Activated B cell treated with CpG ODN at 0.5 μM for 24 hours (primary cell): ENCODE measurements at regions not wholly inside any gene's neighbourhood (a gene's known extent, or its start where the extent isn't known, plus 50 kb on each side); places are given as distances from the start of the nearest gene placed in this dataset.

ENCODE experiments used
- ATAC-seq: fragments of 200-7000 bp; cut with Tn5 transposase; one replicate; pipeline ENCODE4 v1.10.0; 2021; ENCODE audit warnings: low read depth, mild to moderate bottlenecking, moderate library complexity
- CTCF ChIA-PET: fragments of 350-600 bp; sonication (Branson Sonifier 250); formaldehyde crosslinking; loops from one replicate; lab custom pipeline; 2021; ENCODE audit warnings: antibody characterized with exemption; lab: Charles Lee
- POLR2A ChIA-PET: fragments of 350-600 bp; sonication (Branson Sonifier 250); formaldehyde crosslinking; loops from one replicate; lab custom pipeline; 2021; ENCODE audit warnings: antibody characterized with exemption; lab: Charles Lee
- DNase-seq: peaks from one replicate; pipeline ENCODE4 v3.0.0; 2022
- H3K27ac Mint-ChIP-seq: one replicate; pipeline ENCODE4 v1.8.0; 2020; ENCODE audit warnings: mixed read lengths
- H3K27me3 Mint-ChIP-seq: one replicate; pipeline ENCODE4 v1.8.0; 2021; ENCODE audit warnings: mixed read lengths
- H3K36me3 Mint-ChIP-seq: one replicate; pipeline ENCODE4 v1.8.0; 2021; ENCODE audit warnings: low read depth, mixed read lengths
- H3K4me1 Mint-ChIP-seq: one replicate; pipeline ENCODE4 v1.8.0; 2021; ENCODE audit warnings: mixed read lengths
- H3K4me3 Mint-ChIP-seq: one replicate; pipeline ENCODE4 v1.8.0; 2020; ENCODE audit warnings: mild to moderate bottlenecking, mixed read lengths
- H3K9me3 Mint-ChIP-seq: one replicate; pipeline ENCODE4 v1.8.0; 2020; ENCODE audit warnings: mixed read lengths
- intact Hi-C: fragments of 100-400 bp; cut with micrococcal nuclease; formaldehyde crosslinking; loops from one replicate; pipeline ENCODE4 v1.15.1; 2024
- TF ChIP-seq, protein P1 (sequence below): fragments of 200-600 bp; IDR thresholded peaks from one replicate; pipeline ENCODE4 v1.8.0; 2022; ENCODE audit warnings: antibody characterized with exemption, mild to moderate bottlenecking

DNA sequence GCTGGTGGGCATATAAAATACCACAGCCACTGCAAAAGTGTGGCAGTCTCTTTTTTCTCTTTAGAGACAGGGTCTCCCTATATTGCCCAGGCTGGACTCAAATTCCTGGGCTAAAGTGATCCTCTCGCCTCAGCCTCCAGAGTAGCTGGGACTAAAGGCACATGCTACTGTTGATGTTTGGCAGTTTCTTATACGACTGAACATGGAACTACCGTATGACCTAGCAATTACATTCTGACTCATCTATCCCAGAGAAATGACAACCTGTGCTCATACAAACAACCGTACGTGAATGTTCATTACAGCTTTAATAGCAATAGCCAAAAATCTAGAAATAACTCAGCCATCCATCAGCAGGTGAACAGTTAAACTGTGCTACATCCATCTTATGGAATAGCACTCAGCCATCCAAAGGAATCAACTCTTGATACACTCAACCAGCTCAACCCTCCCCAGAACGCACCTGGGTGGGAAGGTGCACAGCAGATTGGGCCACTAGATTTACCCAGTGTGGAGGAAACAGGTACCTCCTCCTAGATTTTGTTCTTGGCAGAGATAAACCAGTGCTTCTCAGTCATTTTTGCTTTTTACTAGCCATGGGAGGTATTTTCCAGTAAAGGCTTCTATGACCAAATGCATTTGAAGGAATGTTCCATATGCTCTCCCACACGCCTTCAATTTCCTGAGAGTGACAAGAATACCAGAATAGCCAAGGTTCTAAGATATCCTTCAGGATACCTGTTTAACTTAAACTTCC lies 130.5 kb downstream of the MED15 start:
- ChIA-PET CTCF (no interaction called here), POLR2A (no interaction called here)
- intact Hi-C loops: no loop called here
- no peak for DNase-seq
- H3K27ac Mint-ChIP-seq: no peak overlapping the region
- H3K4me1 Mint-ChIP-seq: no peaks in the 10 kb centered on the region
- TF ChIP-seq, protein P1, sequence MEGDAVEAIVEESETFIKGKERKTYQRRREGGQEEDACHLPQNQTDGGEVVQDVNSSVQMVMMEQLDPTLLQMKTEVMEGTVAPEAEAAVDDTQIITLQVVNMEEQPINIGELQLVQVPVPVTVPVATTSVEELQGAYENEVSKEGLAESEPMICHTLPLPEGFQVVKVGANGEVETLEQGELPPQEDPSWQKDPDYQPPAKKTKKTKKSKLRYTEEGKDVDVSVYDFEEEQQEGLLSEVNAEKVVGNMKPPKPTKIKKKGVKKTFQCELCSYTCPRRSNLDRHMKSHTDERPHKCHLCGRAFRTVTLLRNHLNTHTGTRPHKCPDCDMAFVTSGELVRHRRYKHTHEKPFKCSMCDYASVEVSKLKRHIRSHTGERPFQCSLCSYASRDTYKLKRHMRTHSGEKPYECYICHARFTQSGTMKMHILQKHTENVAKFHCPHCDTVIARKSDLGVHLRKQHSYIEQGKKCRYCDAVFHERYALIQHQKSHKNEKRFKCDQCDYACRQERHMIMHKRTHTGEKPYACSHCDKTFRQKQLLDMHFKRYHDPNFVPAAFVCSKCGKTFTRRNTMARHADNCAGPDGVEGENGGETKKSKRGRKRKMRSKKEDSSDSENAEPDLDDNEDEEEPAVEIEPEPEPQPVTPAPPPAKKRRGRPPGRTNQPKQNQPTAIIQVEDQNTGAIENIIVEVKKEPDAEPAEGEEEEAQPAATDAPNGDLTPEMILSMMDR: no peak
- no peak for ATAC-seq
- H3K9me3 Mint-ChIP-seq: peaks cover 5% of the 10 kb centered on the region
- H3K4me3 Mint-ChIP-seq: no peak overlapping the region
- H3K36me3 Mint-ChIP-seq: no peaks in the 10 kb centered on the region
- H3K27me3 Mint-ChIP-seq: peaks cover 11% of the 10 kb centered on the region

DNA sequence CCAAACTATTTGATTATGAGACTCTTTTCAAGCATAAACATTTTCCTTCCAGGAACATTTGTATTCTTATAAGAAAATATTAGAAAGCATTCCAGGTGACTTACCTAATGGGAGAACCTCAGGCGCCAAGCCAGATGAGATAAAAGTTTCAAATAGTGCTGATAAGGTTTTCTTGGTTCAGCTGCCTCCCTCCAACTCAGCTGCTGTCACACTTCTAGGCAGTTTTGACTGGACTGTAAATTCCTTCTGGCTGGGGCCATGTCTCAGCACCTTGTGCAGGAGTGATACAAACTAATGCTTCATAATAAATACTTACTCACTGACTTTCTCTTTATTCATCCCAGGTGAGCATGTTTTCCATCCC lies 131.1 kb downstream of the MED15 start:
- ChIA-PET CTCF (no interaction called here), POLR2A (no interaction called here)
- Mint-ChIP-seq H3K36me3 (no peaks in the 10 kb centered on the region), H3K27ac (no peak overlapping the region), H3K27me3 (peaks cover 11% of the 10 kb centered on the region), H3K4me3 (no peak overlapping the region), H3K9me3 (peaks cover 5% of the 10 kb centered on the region), H3K4me1 (no peaks in the 10 kb centered on the region)
- TF ChIP-seq, protein P1: no peak
- intact Hi-C loops: no loop called here
- DNase-seq (no peak), ATAC-seq (no peak)

DNA sequence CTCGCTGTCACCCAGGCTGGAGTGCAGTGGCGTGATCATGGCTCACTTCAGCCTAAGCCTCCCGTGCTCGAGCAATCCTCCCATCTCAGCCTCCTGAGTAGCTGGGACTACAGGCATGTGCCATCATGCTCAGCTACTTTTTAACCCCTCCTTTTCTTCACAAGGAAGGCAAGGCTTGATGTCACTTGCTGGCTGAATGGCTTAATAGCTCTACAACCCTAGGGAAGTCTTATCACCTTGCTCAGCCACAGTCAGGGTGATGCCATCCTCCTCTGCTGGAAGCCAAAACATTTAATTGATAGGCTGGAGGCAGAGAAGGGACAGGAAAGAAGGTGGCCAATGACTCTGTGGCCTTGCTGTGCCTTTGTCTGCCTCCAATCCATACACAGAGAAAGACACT lies 131.9 kb downstream of the MED15 start:
- peaks cover 5% of the 10 kb centered on the region for H3K9me3 Mint-ChIP-seq
- H3K4me1 Mint-ChIP-seq: no peaks in the 10 kb centered on the region
- ChIA-PET CTCF (no interaction called here), POLR2A (no interaction called here)
- H3K36me3 Mint-ChIP-seq: no peaks in the 10 kb centered on the region
- H3K27me3 Mint-ChIP-seq: peaks cover 11% of the 10 kb centered on the region
- DNase-seq: no peak
- TF ChIP-seq, protein P1: no peak
- H3K4me3 Mint-ChIP-seq: no peak overlapping the region
- intact Hi-C loops: no loop called here
- ATAC-seq: no peak
- H3K27ac Mint-ChIP-seq: no peak overlapping the region

DNA sequence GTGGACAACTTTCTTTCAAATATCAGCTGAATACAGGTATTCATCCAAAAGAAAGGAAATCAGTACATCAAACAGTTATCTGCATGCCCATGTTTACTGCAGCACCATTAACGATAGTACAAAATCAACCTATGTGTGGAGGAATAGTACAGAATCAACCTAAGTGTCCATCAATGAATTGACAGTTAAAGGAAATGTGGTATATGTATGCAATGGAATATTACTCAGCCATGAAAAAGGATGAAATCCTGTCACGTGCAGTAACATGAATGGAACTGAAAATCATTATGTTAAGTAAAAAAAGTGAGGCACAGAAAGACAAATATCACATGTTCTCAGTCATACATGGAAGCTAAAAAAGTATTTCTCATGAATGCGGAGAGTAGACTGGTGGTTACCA lies 132.3 kb downstream of the MED15 start:
- DNase-seq (no peak), ATAC-seq (no peak)
- no peaks in the 10 kb centered on the region for H3K36me3 Mint-ChIP-seq
- peaks cover 11% of the 10 kb centered on the region for H3K27me3 Mint-ChIP-seq
- H3K4me1 Mint-ChIP-seq: no peaks in the 10 kb centered on the region
- no peak overlapping the region for H3K4me3 Mint-ChIP-seq
- intact Hi-C loops: no loop called here
- ChIA-PET CTCF (no interaction called here), POLR2A (no interaction called here)
- TF ChIP-seq, protein P1: no peak
- H3K9me3 Mint-ChIP-seq: peaks cover 5% of the 10 kb centered on the region
- no peak overlapping the region for H3K27ac Mint-ChIP-seq

DNA sequence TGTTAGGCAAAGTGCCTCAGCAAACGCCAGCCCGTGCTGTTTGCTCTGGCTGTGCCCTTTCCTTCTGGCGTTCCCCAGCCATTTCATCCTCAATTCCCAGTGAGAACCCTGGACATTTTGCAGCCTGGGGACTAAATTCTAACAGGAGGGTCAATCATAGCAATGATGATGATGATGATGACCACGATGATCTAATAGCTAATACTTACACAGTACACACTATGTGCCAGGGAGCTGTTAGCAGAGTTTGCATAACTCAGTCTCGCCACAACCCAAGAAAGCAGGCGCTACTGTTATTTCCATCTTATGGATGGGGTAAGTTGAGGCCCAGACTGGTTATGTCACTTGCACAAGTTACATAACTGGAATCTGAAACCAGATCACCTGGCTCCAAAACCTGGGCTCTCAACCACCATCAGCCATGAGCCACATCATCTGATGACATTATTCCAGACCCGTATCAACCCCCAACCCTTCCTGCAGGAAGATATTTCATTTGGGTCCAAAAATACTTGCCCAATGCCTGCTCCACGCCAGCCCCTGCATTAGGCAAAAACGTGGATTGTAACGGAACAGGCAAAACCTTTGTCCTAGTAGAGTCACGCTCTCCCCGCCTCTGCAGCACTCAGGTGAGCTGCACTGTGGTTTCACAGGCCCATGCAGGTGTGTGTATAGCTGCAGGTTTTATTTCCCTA lies 132.6 kb upstream of the SERPIND1 start:
- peaks cover 5% of the 10 kb centered on the region for H3K9me3 Mint-ChIP-seq
- H3K36me3 Mint-ChIP-seq: no peaks in the 10 kb centered on the region
- no peaks in the 10 kb centered on the region for H3K4me1 Mint-ChIP-seq
- ChIA-PET POLR2A (no interaction called here), CTCF (no interaction called here)
- ATAC-seq: no peak
- no peak overlapping the region for H3K27ac Mint-ChIP-seq
- H3K27me3 Mint-ChIP-seq: peaks cover 13% of the 10 kb centered on the region
- no peak overlapping the region for H3K4me3 Mint-ChIP-seq
- TF ChIP-seq, protein P1: no peak
- intact Hi-C loops: no loop called here
- no peak for DNase-seq
